HCT116 (cell line): ENCODE measurements at regions not wholly inside any gene's neighbourhood (a gene's known extent, or its start where the extent isn't known, plus 50 kb on each side); places are given as distances from the start of the nearest gene placed in this dataset.

Experiments used
- ATAC-seq: fragments of 200-7000 bp; cut with Tn5 transposase; 2 replicates; pipeline ENCODE4 v1.9.1; 2020; ENCODE audit warnings: mild to moderate bottlenecking, moderate library complexity
- BruUV-seq: library from RNA; stranded (reverse); fragments of 400-500 nt; replicated peaks from 2 replicates; lab custom pipeline; 2021; lab: Mats Ljungman, UMichigan
- CTCF ChIA-PET: fragments of 300-600 bp; sonication (Branson Sonifier 250); formaldehyde crosslinking; loops from one replicate; lab custom pipeline; 2021; ENCODE audit warnings: antibody characterized with exemption; lab: Charles Lee
- POLR2A ChIA-PET: fragments of 300-600, 350-600 bp; sonication (Branson Sonifier 250); formaldehyde crosslinking; loops from one replicate; lab custom pipeline; 2021; ENCODE audit warnings: antibody characterized with exemption; lab: Charles Lee
- RAD21 ChIA-PET, 2 experiments: fragments of 300-600 bp; sonication (Branson Sonifier 250); formaldehyde crosslinking; loops; one replicate each; lab custom pipeline; 2023; ENCODE audit warnings: low total read pairs in 2 of 2; ENCODE audit not compliant: uncharacterized antibody in 2 of 2, unreplicated experiment in 2 of 2, low non-redundant PET in 1 of 2; lab: Charles Lee
- DNase-seq: peaks from one replicate; pipeline ENCODE4 v3.0.0-alpha.2; 2010; ENCODE audit warnings: low read depth, low spot score
- H2AFZ ChIP-seq: fragments of 200-600 bp; shearing (Covaris generic), sonication (generic); 2 replicates; pipeline ENCODE4 v1.6.1; 2017; ENCODE audit warnings: low read depth, mixed run types, mixed read lengths, antibody characterized with exemption, low read length; ENCODE audit not compliant: poor library complexity, severe bottlenecking
- H3K27ac ChIP-seq: 2 replicates; pipeline ENCODE4 v1.5.1; 2012; ENCODE audit warnings: low read depth, low read length
- H3K27me3 ChIP-seq: fragments of 200-600 bp; sonication (generic); 2 replicates; pipeline ENCODE4 v1.6.1; 2016; ENCODE audit warnings: mixed run types, low read length, mixed read lengths; ENCODE audit not compliant: insufficient read depth
- H3K36me3 ChIP-seq, 2 experiments: fragments of 200-500 bp in 1 of 2; fragments of 200-600 bp in 1 of 2; sonication (Bioruptor generic) in 1 of 2; sonication (generic) in 1 of 2; 2 replicates each; pipeline versions ENCODE4 v1.5.1 to v1.6.1; 2014 to 2016; ENCODE audit warnings: low read length in 2 of 2, inconsistent platforms in 1 of 2, mixed read lengths in 1 of 2, mixed run types in 1 of 2; ENCODE audit not compliant: insufficient read depth in 2 of 2, control insufficient read depth in 1 of 2
- H3K4me1 ChIP-seq, 2 experiments: fragments of 200-600 bp in 1 of 2; sonication (generic) in 1 of 2; 2 replicates each; pipeline versions ENCODE4 v1.5.1 to v1.6.1; 2012 to 2017; ENCODE audit warnings: low read length in 2 of 2, inconsistent platforms in 1 of 2, mild to moderate bottlenecking in 1 of 2, mixed read lengths in 1 of 2, mixed run types in 1 of 2, moderate library complexity in 1 of 2; ENCODE audit not compliant: insufficient read depth in 2 of 2, control insufficient read depth in 1 of 2
- H3K4me2 ChIP-seq: fragments of 200-600 bp; sonication (generic); 2 replicates; pipeline ENCODE4 v1.6.1; 2017; ENCODE audit warnings: mixed run types, low read length, mixed read lengths
- H3K4me3 ChIP-seq, 2 experiments: fragments of 200-600 bp in 1 of 2; sonication (generic) in 1 of 2; replicated peaks in 1 of 2; 2 replicates each; pipeline ENCODE4 v1.5.1; 2011 to 2016; ENCODE audit warnings: low read length in 2 of 2, control low read depth in 1 of 2, low read depth in 1 of 2, mild to moderate bottlenecking in 1 of 2, mixed read lengths in 1 of 2, mixed run types in 1 of 2
- H3K79me2 ChIP-seq: fragments of 200-600 bp; sonication (generic); 2 replicates; pipeline ENCODE4 v1.6.1; 2017; ENCODE audit warnings: mild to moderate bottlenecking, mixed run types, low read length, moderate library complexity, mixed read lengths; ENCODE audit not compliant: insufficient read depth
- H3K9ac ChIP-seq: fragments of 200-600 bp; sonication (generic); 2 replicates; pipeline ENCODE4 v1.6.1; 2016; ENCODE audit warnings: low read length, mixed read lengths
- H3K9me2 ChIP-seq: fragments of 200-600 bp; sonication (generic), shearing (Covaris generic); 2 replicates; pipeline ENCODE4 v1.6.1; 2017; ENCODE audit warnings: mixed run types, mild to moderate bottlenecking, moderate library complexity; ENCODE audit not compliant: insufficient read depth
- H3K9me3 ChIP-seq, 2 experiments: fragments of 200-500 bp in 1 of 2; fragments of 200-600 bp in 1 of 2; sonication (Bioruptor generic) in 1 of 2; sonication (generic) in 1 of 2; 2 replicates each; pipeline ENCODE4 v1.6.1; 2014 to 2017; ENCODE audit warnings: low read length in 2 of 2, mixed read lengths in 2 of 2, inconsistent platforms in 1 of 2, low read depth in 1 of 2, mild to moderate bottlenecking in 1 of 2, mixed run types in 1 of 2, moderate library complexity in 1 of 2; ENCODE audit not compliant: control insufficient read depth in 1 of 2, insufficient read depth in 1 of 2
- H4K20me1 ChIP-seq: fragments of 200-600 bp; sonication (generic), shearing (Covaris generic); 2 replicates; pipeline ENCODE4 v1.6.1; 2017; ENCODE audit warnings: mixed run types, mild to moderate bottlenecking, moderate library complexity; ENCODE audit not compliant: insufficient read depth
- CBX3 ChIP-seq: IDR thresholded peaks from 2 replicates; pipeline ENCODE4 v1.6.1; 2012; ENCODE audit warnings: low read depth
- CEBPB ChIP-seq: IDR thresholded peaks from 2 replicates; pipeline ENCODE4 v1.6.1; 2012; ENCODE audit warnings: low read depth
- EGR1 ChIP-seq: IDR thresholded peaks from 2 replicates; pipeline ENCODE4 v1.6.1; 2012; ENCODE audit warnings: low read depth
- EZH2 ChIP-seq: fragments of 200-600 bp; sonication (generic); IDR thresholded peaks from 2 replicates; pipeline ENCODE4 v1.6.1; 2017; ENCODE audit warnings: antibody characterized with exemption, mixed run types
- EZH2phosphoT487 ChIP-seq: fragments of 200-600 bp; IDR thresholded peaks from 2 replicates; pipeline ENCODE4 v1.6.1; 2018; ENCODE audit warnings: antibody characterized with exemption, borderline replicate concordance
- FOSL1 ChIP-seq: IDR thresholded peaks from 2 replicates; pipeline ENCODE4 v1.6.1; 2012; ENCODE audit warnings: low read depth
- JUND ChIP-seq: IDR thresholded peaks from 2 replicates; pipeline ENCODE4 v1.6.1; 2012
- POLR2A ChIP-seq: IDR thresholded peaks from 2 replicates; pipeline ENCODE4 v1.7.0; 2011; ENCODE audit warnings: borderline replicate concordance; ENCODE audit not compliant: insufficient read depth, insufficient read length; ENCODE audit errors: extremely low read depth
- POLR2AphosphoS5 ChIP-seq: IDR thresholded peaks from 2 replicates; pipeline ENCODE4 v1.6.1; 2011; ENCODE audit warnings: mild to moderate bottlenecking, low read depth, low read length, moderate library complexity
- RAD21 ChIP-seq: IDR thresholded peaks from 2 replicates; pipeline ENCODE4 v1.6.1; 2012; ENCODE audit warnings: low read depth, mild to moderate bottlenecking
- SP1 ChIP-seq: IDR thresholded peaks from 2 replicates; pipeline ENCODE4 v1.6.1; 2012; ENCODE audit warnings: low read depth
- TCF7L2 ChIP-seq: IDR thresholded peaks from 2 replicates; pipeline ENCODE4 v1.7.0; 2011; ENCODE audit warnings: borderline replicate concordance, inconsistent platforms; ENCODE audit not compliant: insufficient read depth, insufficient read length; ENCODE audit errors: extremely low read depth
- ZFX ChIP-seq: fragments of 450-650 bp; IDR thresholded peaks from 2 replicates; pipeline ENCODE4 v1.6.1; 2017
- ZNF274 ChIP-seq: fragments of 200-500 bp; sonication (Bioruptor generic); IDR thresholded peaks from 2 replicates; pipeline ENCODE4 v1.6.1; 2014; ENCODE audit warnings: mild to moderate bottlenecking, low read depth, low read length, inconsistent platforms
- intact Hi-C: fragments of 100-400 bp; cut with micrococcal nuclease; formaldehyde crosslinking; loops from 2 replicates; pipeline ENCODE4 v1.10.0; 2022
- TF ChIP-seq, protein P1 (sequence below): IDR thresholded peaks from 2 replicates; pipeline ENCODE4 v1.6.1; 2011; ENCODE audit warnings: mild to moderate bottlenecking, low read length, moderate library complexity; ENCODE audit not compliant: insufficient replicate concordance; ENCODE audit errors: extremely low read depth
- TF ChIP-seq, protein P2 (sequence below): IDR thresholded peaks from 2 replicates; pipeline ENCODE4 v1.6.1; 2012; ENCODE audit warnings: low read depth
- TF ChIP-seq, protein P3 (sequence below): IDR thresholded peaks from 2 replicates; pipeline ENCODE4 v1.6.1; 2012
- TF ChIP-seq, protein P4 (sequence below), 3 experiments: fragments of 200-600 bp in 1 of 3; sonication (generic) in 1 of 3; IDR thresholded peaks in 2 of 3; conservative IDR thresholded peaks in 1 of 3; 2 replicates each; pipeline ENCODE4 v1.5.1; 2012 to 2017; ENCODE audit warnings: low read depth in 2 of 3, low read length in 2 of 3, antibody characterized with exemption in 1 of 3, borderline replicate concordance in 1 of 3, control low read depth in 1 of 3, mild to moderate bottlenecking in 1 of 3, mixed read lengths in 1 of 3, mixed run types in 1 of 3, moderate library complexity in 1 of 3; ENCODE audit not compliant: insufficient read depth in 1 of 3

DNA sequence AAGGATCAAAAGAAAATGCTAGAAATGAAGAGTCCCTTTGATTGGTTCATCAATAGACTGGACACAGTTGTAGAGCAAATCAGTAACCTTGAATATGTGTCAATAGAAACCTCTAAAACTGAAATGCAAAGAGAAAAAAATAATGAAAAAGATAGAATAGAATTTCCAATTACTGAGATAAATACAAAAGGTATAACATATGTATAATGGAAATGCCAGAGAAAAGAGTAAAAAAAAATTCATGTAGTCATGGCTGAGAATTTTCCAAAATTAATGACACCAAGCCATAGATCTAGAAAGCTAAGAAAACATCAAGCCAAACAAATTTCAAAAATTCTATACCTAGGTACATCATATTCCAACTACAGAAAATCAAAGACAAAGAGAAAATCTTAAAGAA lies 62.0 kb upstream of the HGF start:
- no peaks in the 10 kb centered on the region for H3K4me1 ChIP-seq
- RAD21 ChIA-PET = no interaction called here
- no peaks in the 10 kb centered on the region for H3K9me2 ChIP-seq
- no peaks in the 10 kb centered on the region; a peak in 1 of 4 replicates for H3K9me3 ChIP-seq
- no peak overlapping the region for H2AFZ ChIP-seq
- no peaks in the 10 kb centered on the region for H3K79me2 ChIP-seq
- H3K4me2 ChIP-seq = no peak overlapping the region
- H3K9ac ChIP-seq = no peak overlapping the region
- CTCF ChIA-PET = no interaction called here
- no TSS peak for BruUV-seq
- intact Hi-C loops = no loop called here
- H3K27ac ChIP-seq = no peak overlapping the region
- DNase-seq (no peak), ATAC-seq (no peak)
- POLR2A ChIA-PET = interaction anchor here (1.0 kb wide), 1 partner anchor 10 kb away, joined by 5 read pairs; no protein-coding TSS in a partner anchor
- no peaks in the 10 kb centered on the region for H3K27me3 ChIP-seq
- TF ChIP-seq EZH2 (no peak), ZFX (no peak), SP1 (no peak), EGR1 (no peak), FOSL1 (no peak), EZH2phosphoT487 (no peak), POLR2AphosphoS5 (no peak), CEBPB (no peak), ZNF274 (no peak), POLR2A (no peak), TCF7L2 (no peak), CBX3 (no peak), RAD21 (no peak), JUND (no peak)
- TF ChIP-seq, protein P1, sequence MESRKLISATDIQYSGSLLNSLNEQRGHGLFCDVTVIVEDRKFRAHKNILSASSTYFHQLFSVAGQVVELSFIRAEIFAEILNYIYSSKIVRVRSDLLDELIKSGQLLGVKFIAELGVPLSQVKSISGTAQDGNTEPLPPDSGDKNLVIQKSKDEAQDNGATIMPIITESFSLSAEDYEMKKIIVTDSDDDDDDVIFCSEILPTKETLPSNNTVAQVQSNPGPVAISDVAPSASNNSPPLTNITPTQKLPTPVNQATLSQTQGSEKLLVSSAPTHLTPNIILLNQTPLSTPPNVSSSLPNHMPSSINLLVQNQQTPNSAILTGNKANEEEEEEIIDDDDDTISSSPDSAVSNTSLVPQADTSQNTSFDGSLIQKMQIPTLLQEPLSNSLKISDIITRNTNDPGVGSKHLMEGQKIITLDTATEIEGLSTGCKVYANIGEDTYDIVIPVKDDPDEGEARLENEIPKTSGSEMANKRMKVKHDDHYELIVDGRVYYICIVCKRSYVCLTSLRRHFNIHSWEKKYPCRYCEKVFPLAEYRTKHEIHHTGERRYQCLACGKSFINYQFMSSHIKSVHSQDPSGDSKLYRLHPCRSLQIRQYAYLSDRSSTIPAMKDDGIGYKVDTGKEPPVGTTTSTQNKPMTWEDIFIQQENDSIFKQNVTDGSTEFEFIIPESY = no peak
- TF ChIP-seq, protein P2, sequence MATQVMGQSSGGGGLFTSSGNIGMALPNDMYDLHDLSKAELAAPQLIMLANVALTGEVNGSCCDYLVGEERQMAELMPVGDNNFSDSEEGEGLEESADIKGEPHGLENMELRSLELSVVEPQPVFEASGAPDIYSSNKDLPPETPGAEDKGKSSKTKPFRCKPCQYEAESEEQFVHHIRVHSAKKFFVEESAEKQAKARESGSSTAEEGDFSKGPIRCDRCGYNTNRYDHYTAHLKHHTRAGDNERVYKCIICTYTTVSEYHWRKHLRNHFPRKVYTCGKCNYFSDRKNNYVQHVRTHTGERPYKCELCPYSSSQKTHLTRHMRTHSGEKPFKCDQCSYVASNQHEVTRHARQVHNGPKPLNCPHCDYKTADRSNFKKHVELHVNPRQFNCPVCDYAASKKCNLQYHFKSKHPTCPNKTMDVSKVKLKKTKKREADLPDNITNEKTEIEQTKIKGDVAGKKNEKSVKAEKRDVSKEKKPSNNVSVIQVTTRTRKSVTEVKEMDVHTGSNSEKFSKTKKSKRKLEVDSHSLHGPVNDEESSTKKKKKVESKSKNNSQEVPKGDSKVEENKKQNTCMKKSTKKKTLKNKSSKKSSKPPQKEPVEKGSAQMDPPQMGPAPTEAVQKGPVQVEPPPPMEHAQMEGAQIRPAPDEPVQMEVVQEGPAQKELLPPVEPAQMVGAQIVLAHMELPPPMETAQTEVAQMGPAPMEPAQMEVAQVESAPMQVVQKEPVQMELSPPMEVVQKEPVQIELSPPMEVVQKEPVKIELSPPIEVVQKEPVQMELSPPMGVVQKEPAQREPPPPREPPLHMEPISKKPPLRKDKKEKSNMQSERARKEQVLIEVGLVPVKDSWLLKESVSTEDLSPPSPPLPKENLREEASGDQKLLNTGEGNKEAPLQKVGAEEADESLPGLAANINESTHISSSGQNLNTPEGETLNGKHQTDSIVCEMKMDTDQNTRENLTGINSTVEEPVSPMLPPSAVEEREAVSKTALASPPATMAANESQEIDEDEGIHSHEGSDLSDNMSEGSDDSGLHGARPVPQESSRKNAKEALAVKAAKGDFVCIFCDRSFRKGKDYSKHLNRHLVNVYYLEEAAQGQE = no peak
- TF ChIP-seq, protein P3, sequence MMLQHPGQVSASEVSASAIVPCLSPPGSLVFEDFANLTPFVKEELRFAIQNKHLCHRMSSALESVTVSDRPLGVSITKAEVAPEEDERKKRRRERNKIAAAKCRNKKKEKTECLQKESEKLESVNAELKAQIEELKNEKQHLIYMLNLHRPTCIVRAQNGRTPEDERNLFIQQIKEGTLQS = no peak
- TF ChIP-seq, protein P4, sequence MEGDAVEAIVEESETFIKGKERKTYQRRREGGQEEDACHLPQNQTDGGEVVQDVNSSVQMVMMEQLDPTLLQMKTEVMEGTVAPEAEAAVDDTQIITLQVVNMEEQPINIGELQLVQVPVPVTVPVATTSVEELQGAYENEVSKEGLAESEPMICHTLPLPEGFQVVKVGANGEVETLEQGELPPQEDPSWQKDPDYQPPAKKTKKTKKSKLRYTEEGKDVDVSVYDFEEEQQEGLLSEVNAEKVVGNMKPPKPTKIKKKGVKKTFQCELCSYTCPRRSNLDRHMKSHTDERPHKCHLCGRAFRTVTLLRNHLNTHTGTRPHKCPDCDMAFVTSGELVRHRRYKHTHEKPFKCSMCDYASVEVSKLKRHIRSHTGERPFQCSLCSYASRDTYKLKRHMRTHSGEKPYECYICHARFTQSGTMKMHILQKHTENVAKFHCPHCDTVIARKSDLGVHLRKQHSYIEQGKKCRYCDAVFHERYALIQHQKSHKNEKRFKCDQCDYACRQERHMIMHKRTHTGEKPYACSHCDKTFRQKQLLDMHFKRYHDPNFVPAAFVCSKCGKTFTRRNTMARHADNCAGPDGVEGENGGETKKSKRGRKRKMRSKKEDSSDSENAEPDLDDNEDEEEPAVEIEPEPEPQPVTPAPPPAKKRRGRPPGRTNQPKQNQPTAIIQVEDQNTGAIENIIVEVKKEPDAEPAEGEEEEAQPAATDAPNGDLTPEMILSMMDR (IDR thresholded peaks at IDR 0.05 in 2 of 3, conservative IDR thresholded peaks at IDR 0.05 in 1 of 3; ENCODE audit: borderline replicate concordance in 1 of 3, insufficient read depth in 1 of 3, low read depth in 2 of 3, low read length in 2 of 3) = no peak
- no peaks in the 10 kb centered on the region for H4K20me1 ChIP-seq
- no peaks in the 10 kb centered on the region for H3K36me3 ChIP-seq
- H3K4me3 ChIP-seq = no peak overlapping the region
